Mesendoderm (in vitro differentiated cells): ENCODE measurements at regions not wholly inside any gene's neighbourhood (a gene's known extent, or its start where the extent isn't known, plus 50 kb on each side); places are given as distances from the start of the nearest gene placed in this dataset.

Source experiments
- DNase-seq: peaks from one replicate; pipeline ENCODE4 v3.0.0; 2013
- H2AK5ac ChIP-seq: 2 replicates; pipeline ENCODE4 v1.6.1; 2013; ENCODE audit warnings: low read length, inconsistent platforms
- H2BK120ac ChIP-seq: 2 replicates; pipeline ENCODE4 v1.6.1; 2013; ENCODE audit warnings: low read depth, mild to moderate bottlenecking, low read length, moderate library complexity, mixed read lengths
- H2BK15ac ChIP-seq: replicated peaks from 2 replicates; pipeline ENCODE4 v1.6.1; 2013; ENCODE audit warnings: low read depth, mild to moderate bottlenecking, moderate library complexity
- H2BK5ac ChIP-seq: 2 replicates; pipeline ENCODE4 v1.6.1; 2013; ENCODE audit warnings: low read length, inconsistent platforms
- H3K18ac ChIP-seq: 2 replicates; pipeline ENCODE4 v1.6.1; 2013; ENCODE audit warnings: mild to moderate bottlenecking, low read length, mixed read lengths
- H3K23ac ChIP-seq: one replicate; pipeline ENCODE4 v1.6.1; 2013; ENCODE audit warnings: low read length
- H3K27ac ChIP-seq: 2 replicates; pipeline ENCODE4 v1.5.1; 2013; ENCODE audit warnings: low read depth, mild to moderate bottlenecking, inconsistent platforms, low read length, moderate library complexity
- H3K27me3 ChIP-seq: 2 replicates; pipeline ENCODE4 v1.6.1; 2013; ENCODE audit warnings: low read length, control low read depth, mild to moderate bottlenecking, inconsistent platforms; ENCODE audit not compliant: insufficient read depth, poor library complexity
- H3K36me3 ChIP-seq: 2 replicates; pipeline ENCODE4 v1.6.1; 2013; ENCODE audit warnings: low read length, inconsistent platforms; ENCODE audit not compliant: control insufficient read depth, insufficient read depth
- H3K4ac ChIP-seq: one replicate; pipeline ENCODE4 v1.6.1; 2013; ENCODE audit warnings: low read depth, mild to moderate bottlenecking, low read length, moderate library complexity
- H3K4me1 ChIP-seq: 2 replicates; pipeline ENCODE4 v1.6.1; 2013; ENCODE audit warnings: low read depth, low read length, inconsistent platforms; ENCODE audit not compliant: control insufficient read depth
- H3K4me2 ChIP-seq: 2 replicates; pipeline ENCODE4 v1.6.1; 2013; ENCODE audit warnings: low read length
- H3K4me3 ChIP-seq: 2 replicates; pipeline ENCODE4 v1.5.1; 2013; ENCODE audit warnings: mild to moderate bottlenecking, low read length
- H3K56ac ChIP-seq: one replicate; pipeline ENCODE4 v1.6.1; 2013; ENCODE audit warnings: low read length
- H3K79me1 ChIP-seq: 2 replicates; pipeline ENCODE4 v1.6.1; 2013; ENCODE audit warnings: low read length, inconsistent platforms
- H3K79me2 ChIP-seq: 2 replicates; pipeline ENCODE4 v1.6.1; 2013; ENCODE audit warnings: mild to moderate bottlenecking, low read length; ENCODE audit not compliant: control insufficient read depth, insufficient read depth
- H3K9ac ChIP-seq: 2 replicates; pipeline ENCODE4 v1.6.1; 2013; ENCODE audit warnings: low read length, inconsistent platforms
- H4K5ac ChIP-seq: one replicate; pipeline ENCODE4 v1.6.1; 2013; ENCODE audit warnings: low read length
- H4K8ac ChIP-seq: one replicate; pipeline ENCODE4 v1.6.1; 2013; ENCODE audit warnings: low read depth, mild to moderate bottlenecking, control low read depth, low read length, moderate library complexity
- WGBS: extraction: QIAGEN DNeasy Blood & Tissue Kit; methylation state at CpG from one replicate; pipeline ENCODE4 v1.1.7; 2013; ENCODE audit warnings: low lambda C conversion rate, missing lambda C conversion rate; ENCODE audit not compliant: insufficient coverage; ENCODE audit errors: extremely low coverage; 5-methylcytosine and 5-hydroxymethylcytosine counted together

DNA sequence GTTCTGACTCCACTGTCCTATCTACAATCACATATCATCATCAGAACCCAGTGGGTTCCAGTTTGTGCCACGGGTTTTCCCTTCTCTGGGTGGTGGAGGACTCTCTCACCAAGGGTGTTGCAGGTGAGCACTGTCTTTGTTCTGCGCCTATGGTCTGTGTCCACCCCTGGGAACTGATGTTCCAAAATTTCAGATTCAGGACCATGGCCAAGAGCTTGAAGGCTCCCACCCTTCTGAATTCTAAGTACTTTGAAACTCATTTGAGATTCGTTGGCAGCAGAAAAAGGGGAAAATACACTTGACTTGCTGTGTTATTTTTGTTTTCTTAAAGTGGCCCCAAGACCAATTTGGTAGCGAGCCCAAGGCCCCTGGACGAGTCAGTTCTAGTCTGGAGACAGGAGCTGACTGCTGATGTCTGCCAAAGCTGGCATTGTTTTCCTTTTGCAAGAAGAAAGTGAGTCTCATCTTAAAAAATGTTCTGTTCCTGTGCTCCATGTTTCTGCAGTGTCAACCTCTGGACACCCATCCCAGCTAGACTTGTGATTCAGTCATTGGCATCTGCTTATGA, 310.9 kb downstream of the HAPSTR1 start:
- H3K36me3 ChIP-seq, result no peaks in the 10 kb centered on the region
- H3K4me1 ChIP-seq, result no peaks in the 10 kb centered on the region
- H2BK120ac ChIP-seq, result no peak overlapping the region
- H3K56ac ChIP-seq, result no peak overlapping the region
- no peaks in the 10 kb centered on the region for H3K79me1 ChIP-seq
- no CpG with 5 or more reads among the region's 5 CpGs for WGBS
- H4K5ac ChIP-seq, result no peak overlapping the region
- no peak for DNase-seq
- no peaks in the 10 kb centered on the region for H3K79me2 ChIP-seq
- no peak overlapping the region for H3K23ac ChIP-seq
- H3K4me2 ChIP-seq, result no peak overlapping the region
- no peak overlapping the region for H2BK5ac ChIP-seq
- no peak overlapping the region for H4K8ac ChIP-seq
- no peak overlapping the region for H2AK5ac ChIP-seq
- no peak overlapping the region for H3K4ac ChIP-seq
- no peak overlapping the region for H3K4me3 ChIP-seq
- H3K18ac ChIP-seq, result no peak overlapping the region
- H3K9ac ChIP-seq, result no peak overlapping the region
- H3K27ac ChIP-seq, result no peak overlapping the region
- no peaks in the 10 kb centered on the region for H3K27me3 ChIP-seq
- H2BK15ac ChIP-seq, result no peak overlapping the region

DNA sequence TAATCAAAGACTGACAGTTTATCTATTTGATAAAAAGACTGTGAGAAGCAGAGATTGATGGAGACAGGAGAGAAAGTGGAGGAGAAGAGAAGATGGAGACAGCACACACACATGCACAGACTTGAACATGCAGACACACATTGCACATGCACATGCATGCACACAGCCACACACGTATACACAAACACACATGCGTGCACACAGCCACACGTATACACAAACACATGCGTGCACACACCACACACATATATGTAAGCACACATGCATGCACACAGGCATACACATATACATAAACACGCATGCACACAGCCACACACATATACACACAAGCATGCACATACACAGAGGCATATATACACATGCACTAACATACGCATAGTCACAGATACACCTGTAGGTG, 313.4 kb downstream of the HAPSTR1 start:
- Histone ChIP-seq H3K27me3 (no peaks in the 10 kb centered on the region), H3K4me2 (no peak overlapping the region), H3K23ac (no peak overlapping the region), H3K4me3 (no peak overlapping the region), H3K4me1 (no peaks in the 10 kb centered on the region), H2BK5ac (no peak overlapping the region), H2AK5ac (no peak overlapping the region), H2BK120ac (no peak overlapping the region), H3K27ac (no peak overlapping the region), H3K9ac (no peak overlapping the region), H4K8ac (no peak overlapping the region), H4K5ac (no peak overlapping the region), H3K18ac (no peak overlapping the region), H3K79me1 (no peaks in the 10 kb centered on the region), H3K36me3 (no peaks in the 10 kb centered on the region), H3K56ac (no peak overlapping the region), H2BK15ac (no peak overlapping the region), H3K79me2 (no peaks in the 10 kb centered on the region), H3K4ac (no peak overlapping the region)
- DNase-seq, result no peak
- no CpG with 5 or more reads among the region's 6 CpGs for WGBS

DNA sequence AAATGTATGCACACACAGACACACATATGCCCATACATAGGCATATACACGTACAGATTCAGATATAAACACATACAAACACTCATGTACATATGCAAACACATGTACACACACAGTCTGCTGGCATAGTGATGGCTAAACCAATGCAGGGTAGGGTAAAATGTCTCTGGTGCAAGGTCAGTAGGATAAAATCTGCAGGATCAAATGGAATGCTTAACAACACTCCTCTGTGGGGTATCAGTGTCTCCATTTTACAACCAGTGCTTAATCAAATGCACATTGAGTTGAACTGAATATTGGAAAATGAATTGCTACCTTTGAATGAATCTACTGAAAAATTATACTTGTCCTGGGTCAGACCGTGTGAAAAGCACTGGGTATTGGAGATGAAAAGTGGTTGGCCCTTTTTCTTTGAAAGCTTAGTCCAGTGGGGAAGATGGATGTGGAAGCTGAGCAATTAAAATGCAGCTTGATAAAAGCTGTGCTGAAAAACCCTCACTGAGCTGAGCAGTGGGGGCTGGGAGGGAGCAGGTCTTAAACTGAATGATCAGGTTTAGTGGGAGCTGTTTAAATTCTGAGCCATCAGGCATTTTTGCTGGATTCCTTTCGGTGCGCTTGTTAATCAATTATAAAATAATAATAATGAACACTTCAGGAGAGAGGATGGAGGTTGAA, 314.7 kb downstream of the HAPSTR1 start:
- Histone ChIP-seq H3K27me3 (no peaks in the 10 kb centered on the region), H3K4ac (no peak overlapping the region), H2BK15ac (no peak overlapping the region), H3K4me1 (no peaks in the 10 kb centered on the region), H4K5ac (no peak overlapping the region), H3K79me1 (no peaks in the 10 kb centered on the region), H3K36me3 (no peaks in the 10 kb centered on the region), H3K4me3 (no peak overlapping the region), H3K23ac (no peak overlapping the region), H4K8ac (no peak overlapping the region), H3K4me2 (no peak overlapping the region), H3K56ac (no peak overlapping the region), H2BK120ac (no peak overlapping the region), H3K79me2 (no peaks in the 10 kb centered on the region), H2AK5ac (no peak overlapping the region), H3K18ac (no peak overlapping the region), H3K9ac (no peak overlapping the region), H3K27ac (no peak overlapping the region), H2BK5ac (no peak overlapping the region)
- no CpG with 5 or more reads among the region's 4 CpGs for WGBS
- DNase-seq, result no peak

DNA sequence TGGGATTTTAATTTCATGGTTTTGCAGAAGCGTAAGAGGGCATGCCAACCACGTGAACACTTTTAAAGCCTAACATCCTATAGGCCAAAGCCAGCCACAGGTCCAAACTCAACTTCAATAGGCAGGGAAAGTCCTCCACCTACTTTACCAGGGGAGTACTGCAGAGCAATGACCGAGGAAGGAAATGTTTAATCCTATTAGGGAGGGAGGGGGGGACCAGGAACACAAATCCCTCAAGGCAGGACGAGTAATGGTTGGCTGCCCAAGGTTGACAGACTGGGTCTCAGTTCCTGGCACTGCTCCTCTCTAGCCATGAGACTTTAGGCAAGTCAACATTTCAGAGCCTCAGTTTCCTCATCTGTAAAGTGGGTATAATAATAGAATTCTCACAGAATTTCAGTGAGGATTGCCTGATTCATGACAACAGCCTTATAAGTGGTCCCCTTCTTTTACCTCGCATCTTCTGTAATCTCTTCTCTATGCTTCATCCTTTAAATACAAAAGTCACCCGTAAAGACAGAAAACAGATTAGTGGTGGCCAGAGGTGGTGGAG, 315.8 kb downstream of the HAPSTR1 start:
- Histone ChIP-seq H3K27me3 (no peaks in the 10 kb centered on the region), H3K4ac (no peak overlapping the region)
- WGBS, result no CpG with 5 or more reads among the region's 6 CpGs

DNA sequence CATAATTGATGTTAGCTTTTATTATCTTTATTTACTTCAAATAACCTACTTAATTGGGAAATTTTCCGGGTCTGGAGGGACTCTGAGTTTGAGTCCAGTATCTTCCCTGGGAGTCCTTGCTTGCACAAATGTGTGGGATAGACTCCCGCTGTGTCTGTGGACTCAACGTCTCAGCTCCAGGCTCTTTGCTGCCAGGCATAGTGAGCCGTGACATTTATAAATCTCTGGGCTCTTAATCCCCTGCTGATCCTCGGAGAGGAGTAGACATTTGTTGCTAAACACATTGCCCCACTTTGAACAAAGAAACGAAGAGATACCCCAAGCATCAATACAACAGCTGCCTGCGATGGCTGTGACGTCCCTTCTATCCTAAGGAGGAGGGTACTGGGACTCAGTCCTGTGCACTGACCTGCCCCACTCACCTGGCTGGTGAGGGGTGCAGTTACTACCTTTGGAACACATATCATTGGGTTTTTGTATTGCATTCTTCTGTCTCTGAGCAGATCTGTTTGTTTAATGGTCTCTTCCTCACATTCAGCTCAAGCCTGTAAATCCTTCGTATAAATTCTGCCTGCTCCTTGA, 316.9 kb downstream of the HAPSTR1 start:
- Histone ChIP-seq H3K56ac (no peak overlapping the region), H3K4me2 (no peak overlapping the region), H3K27ac (no peak overlapping the region), H4K8ac (no peak overlapping the region), H4K5ac (no peak overlapping the region), H3K18ac (no peak overlapping the region), H3K23ac (no peak overlapping the region), H3K4ac (no peak overlapping the region), H3K79me2 (no peaks in the 10 kb centered on the region), H3K36me3 (no peaks in the 10 kb centered on the region), H2BK15ac (no peak overlapping the region), H2BK5ac (no peak overlapping the region), H3K79me1 (no peaks in the 10 kb centered on the region), H2AK5ac (no peak overlapping the region), H3K9ac (no peak overlapping the region), H2BK120ac (no peak overlapping the region), H3K4me3 (no peak overlapping the region), H3K4me1 (no peaks in the 10 kb centered on the region), H3K27me3 (no peaks in the 10 kb centered on the region)
- no CpG with 5 or more reads among the region's 9 CpGs for WGBS
- DNase-seq, result no peak

More for the DNA sequence above, 315.8 kb downstream of the HAPSTR1 start:
- H3K27ac ChIP-seq, result no peak overlapping the region
- H4K5ac ChIP-seq, result no peak overlapping the region
- no peak overlapping the region for H2BK120ac ChIP-seq
- no peaks in the 10 kb centered on the region for H3K4me1 ChIP-seq
- H3K9ac ChIP-seq, result no peak overlapping the region
- no peaks in the 10 kb centered on the region for H3K79me1 ChIP-seq
- H3K4me2 ChIP-seq, result no peak overlapping the region
- no peak overlapping the region for H2BK5ac ChIP-seq
- H4K8ac ChIP-seq, result no peak overlapping the region
- no peaks in the 10 kb centered on the region for H3K36me3 ChIP-seq
- H3K18ac ChIP-seq, result no peak overlapping the region
- H2BK15ac ChIP-seq, result no peak overlapping the region
- no peak overlapping the region for H3K23ac ChIP-seq
- H2AK5ac ChIP-seq, result no peak overlapping the region
- DNase-seq, result peak; percentile 25
- no peak overlapping the region for H3K56ac ChIP-seq
- no peak overlapping the region for H3K4me3 ChIP-seq
- no peaks in the 10 kb centered on the region for H3K79me2 ChIP-seq
